NCI-H748 treated with DMSO at 0.1 percent for 48 hours (cell line): ENCODE measurements at regions not wholly inside any gene's neighbourhood (a gene's known extent, or its start where the extent isn't known, plus 50 kb on each side); places are given as distances from the start of the nearest gene placed in this dataset.

Source experiments
- DNase-seq: peaks from one replicate; lab custom pipeline; 2025; lab: John Stamatoyannopoulos, UW

DNA sequence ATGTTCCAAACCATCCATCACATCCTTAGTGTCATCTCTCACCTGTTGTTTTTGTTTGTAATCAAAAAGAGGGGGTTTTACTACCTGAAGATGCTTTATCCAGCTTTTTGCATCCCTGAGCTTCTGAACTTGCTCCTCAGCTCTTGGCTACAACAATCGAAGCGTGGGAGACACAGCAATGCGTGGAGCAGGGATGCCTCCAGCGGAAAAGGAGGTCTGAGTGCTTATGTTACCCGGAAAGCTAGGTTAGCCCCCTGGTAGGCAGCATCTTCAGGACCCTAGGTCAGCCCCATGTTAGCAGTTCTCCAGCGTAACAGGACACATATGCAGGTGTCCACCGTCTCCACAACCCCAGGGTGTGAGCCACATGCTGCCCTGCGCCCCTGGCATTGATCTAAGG is 141.5 kb downstream of the RRAGC start:
- no peak for DNase-seq

GRCh38 chr1:38716229-38716628 is 143.3 kb downstream of the RRAGC start:
- DNase-seq: no peak

GRCh38 chr1:38715415-38715814 is 144.2 kb downstream of the RRAGC start:
- DNase-seq: no peak

DNA sequence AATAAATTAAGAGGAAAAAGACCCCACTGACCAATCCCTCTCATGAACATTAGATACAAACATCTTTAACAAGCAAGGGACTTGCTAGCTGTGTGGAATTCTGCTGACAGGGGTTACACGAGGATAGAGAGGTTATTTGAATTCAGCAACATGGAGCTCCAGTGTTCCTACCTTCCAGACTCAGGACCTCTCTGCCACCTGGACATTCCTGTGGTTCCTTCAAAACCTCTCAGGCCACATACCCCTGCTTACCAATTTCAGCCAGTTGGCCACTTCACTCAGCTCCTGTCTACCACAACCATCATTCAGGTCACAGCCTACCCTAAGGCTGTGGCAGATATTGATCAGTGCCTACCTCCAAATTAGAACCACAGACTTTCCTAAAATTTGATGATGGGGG is 147.5 kb downstream of the RRAGC start:
- DNase-seq: no peak

DNA sequence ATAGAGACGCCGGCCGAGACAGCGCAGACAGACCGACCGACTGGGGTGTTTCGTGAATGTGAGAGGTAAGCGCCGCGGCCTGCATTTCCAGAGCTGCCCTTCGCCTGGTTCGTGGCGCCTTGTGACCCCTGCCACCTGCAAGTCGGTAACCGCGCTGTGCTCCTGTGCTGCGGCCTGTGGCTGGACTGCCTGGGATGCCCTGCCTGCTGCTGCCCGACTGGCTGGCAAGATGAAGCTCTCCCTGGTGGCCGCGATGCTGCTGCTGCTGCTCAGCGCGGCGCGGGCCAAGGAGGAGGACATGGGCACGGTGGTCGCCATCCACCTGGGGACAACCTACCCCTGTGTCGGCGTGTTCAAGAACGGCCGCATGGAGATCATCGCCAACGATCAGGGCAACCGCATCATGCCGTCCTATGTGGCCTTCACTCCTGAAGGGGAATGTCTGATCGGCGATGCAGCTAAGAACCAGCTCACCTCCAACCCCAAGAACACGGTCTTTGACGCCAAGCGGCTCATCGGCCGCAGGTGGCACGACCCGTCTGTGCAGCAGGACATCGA is 150.8 kb downstream of the RRAGC start:
- DNase-seq: no peak

DNA sequence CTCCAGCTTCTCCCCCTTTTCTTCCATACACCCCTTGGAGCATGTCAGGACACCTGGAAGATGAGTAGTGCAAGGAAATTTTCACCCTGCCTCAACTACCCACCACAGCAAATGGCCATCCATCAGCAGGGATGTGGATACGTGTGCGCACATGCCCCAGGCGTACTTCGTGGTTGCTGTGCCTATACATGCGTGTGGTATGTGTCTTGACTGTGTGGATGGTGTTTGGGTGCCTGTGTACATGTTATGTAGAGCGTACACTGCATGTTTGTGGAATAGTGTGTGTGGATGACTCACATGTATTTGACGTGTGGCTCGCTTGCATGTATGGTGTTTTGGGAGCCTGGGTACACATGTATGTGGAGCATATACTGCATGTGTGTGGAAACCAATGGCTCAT is 158.5 kb downstream of the RRAGC start:
- DNase-seq: no peak

GRCh38 chr1:38700077-38700470 is 159.5 kb downstream of the RRAGC start:
- DNase-seq: no peak

DNA sequence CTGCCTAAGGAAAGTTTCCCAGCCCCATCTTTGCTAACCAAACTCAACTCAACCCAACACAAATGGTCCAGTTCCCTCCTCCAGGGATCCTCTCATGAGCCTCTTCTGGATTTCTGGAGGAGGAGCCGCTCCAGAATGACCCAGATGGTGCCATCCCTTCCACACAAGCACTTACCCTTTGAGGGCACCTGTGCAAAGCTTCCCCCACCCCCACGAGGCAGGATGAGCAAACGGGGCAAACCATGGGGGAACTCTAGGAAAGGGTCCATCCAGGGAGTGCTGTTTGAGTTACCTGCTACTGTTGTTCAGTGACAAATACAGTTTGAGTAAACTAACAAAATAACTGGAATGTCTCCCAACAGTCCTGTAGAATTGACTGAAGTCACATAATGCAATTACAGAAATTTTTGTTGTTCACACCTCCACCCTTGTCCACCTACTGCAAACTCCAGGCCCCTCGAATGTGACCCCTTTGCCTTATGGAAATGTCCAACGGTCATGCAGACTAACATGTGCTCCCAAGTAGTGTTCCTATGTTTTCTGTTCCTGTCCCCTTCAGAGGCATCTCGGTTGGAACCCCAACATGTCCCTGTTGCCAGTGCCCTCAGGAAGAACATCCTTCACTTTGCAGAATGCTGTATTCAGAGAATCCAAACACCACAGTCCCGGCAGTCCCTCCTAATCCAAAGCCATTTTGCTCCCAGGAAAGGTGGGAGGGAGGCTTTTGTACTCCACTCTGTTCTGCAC is 160.1 kb downstream of the RRAGC start:
- no peak for DNase-seq

DNA sequence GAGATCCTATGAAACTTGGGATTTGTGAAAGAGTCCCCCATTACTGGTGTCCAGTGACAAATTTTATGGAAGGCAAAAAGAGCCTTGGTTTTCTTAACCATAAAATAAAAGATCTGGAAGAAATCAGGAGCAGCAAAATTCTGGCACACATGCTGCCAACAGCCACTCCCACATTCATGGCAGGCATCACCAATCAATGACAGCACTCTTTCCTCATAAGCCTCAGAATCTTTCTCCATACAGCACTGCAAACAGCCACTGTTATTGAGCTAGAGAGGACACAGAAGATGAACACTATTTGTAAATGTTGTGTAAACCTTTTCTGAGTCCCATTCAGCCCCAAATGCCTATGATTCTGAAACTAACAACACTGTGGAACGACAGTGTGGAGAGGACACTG is 162.2 kb downstream of the RRAGC start:
- no peak for DNase-seq

DNA sequence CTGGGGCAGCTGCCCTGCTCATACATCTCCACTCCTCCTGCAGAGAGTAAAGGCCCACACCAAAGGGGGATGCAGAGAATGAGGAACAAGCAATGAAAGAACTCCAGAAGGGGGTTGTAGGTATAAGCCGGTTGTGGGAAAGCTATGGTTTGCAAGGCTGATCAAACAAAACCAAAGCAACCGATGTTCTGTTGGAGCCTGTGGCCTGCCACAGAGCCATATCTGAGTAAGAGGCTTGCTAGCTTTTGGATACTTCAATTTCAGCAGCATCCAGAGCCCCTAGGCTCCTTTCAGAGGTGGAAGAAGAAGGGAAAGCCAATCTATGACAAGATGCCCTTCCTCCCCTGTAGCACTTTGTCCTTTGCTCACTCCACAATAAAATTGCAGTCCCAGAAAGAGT is 163.2 kb downstream of the RRAGC start:
- DNase-seq: no peak

- DNase-seq: no peak
These were observed 165.8 kb downstream of the RRAGC start for GRCh38 chr1:38693759-38694158.

DNA sequence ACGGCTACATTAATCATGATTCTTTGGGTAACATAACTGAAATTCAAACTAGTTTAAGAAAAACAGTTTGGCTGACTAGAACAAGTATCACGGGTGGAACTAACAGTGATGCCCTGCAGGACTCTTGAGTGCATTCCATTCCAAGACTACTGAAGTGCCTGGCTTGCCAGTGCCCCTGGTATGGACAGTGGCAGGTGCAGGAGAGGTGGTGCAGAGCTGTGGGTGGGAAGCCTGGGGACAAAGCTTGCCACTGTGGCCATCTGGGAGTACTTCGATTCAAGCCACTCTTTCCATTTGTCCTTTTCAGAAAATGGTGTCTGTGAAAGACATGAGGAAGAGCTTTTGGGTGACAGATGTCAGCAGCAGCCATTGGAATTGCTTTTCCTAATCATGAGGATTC is 166.5 kb downstream of the RRAGC start:
- DNase-seq: no peak

DNA sequence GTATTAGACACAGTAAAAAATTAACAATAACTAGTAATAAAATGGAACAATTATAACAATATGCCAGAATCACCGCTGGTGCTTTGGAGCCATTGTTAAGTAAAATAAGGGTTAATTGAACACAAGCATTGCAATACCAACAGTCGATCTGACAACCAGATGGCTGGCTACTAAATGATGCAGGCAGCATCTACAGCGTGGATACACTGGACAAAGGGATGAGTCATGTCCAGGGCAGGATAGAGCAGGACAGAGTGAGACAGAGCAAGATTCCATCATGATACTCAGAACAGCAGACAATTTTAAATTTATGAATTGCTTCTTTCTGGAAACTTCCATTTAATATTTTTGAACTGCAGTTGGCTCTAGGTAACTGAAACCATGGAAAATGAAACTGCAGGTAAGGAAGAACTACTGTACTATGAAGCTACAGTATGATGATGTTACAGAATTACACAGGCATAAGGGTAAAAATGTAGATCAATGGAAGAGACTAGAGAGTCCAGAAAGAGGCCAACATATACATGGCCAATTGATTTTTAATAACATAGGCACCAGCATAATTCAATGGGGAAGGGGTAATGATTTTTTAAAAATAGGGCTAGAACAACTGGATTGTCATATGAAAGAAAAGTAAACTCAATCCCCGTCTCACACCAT is 168.7 kb downstream of the RRAGC start:
- no peak for DNase-seq

DNA sequence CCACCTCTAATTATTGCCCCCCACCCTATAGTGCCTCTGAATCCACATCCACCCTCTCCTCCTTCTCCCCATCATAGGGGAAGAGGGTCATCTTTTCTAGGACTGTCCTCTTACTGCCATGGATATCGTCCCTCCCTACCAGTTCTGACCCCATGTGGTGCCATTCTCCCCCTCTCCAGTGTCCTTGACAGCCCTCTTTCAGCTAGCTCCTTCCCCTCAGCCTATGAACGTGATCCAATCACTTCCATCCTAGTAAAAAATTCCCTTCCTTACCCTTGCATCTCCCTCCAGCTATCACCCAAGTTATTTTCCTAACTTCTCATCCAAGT is 172.7 kb downstream of the RRAGC start:
- DNase-seq: no peak

DNA sequence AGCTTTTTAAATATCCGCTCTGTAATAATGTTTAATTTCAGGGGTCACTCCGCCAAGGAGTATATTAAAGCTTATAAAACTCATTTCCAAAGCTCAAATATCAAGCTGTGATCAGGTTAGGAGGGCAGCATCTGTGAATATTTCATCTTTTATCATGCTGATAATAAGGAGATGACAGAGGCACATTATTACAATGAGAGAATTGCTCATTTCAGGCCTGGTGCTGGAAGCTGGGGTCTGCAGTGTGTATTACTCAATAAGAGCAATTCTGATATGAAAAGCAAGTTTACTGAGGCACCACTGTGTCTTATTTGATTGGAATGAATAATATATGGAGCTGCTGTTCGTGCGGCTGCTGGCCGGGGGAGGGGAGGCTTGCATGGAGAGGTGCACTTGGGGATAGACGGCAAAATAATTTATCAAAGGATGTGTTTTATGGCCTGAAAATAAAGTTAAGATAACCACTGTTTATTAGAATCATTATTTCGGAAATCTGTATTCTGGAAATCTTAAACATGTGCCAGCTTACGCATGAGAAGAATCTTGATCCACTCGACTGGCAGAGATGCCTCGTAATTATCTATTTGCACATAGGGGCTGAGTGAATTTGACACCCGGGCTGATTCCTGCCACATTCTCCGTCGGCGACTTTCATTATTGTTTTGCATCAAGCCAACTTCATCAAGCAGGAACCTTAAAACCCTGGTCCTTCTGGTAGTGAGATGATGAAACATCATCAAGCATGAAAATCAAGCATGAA is 173.2 kb downstream of the RRAGC start:
- no peak for DNase-seq

GRCh38 chr1:38685388-38685787 is 174.2 kb downstream of the RRAGC start:
- DNase-seq: no peak

GRCh38 chr1:38680801-38681510 is 178.6 kb downstream of the RRAGC start:
- DNase-seq: no peak

DNA sequence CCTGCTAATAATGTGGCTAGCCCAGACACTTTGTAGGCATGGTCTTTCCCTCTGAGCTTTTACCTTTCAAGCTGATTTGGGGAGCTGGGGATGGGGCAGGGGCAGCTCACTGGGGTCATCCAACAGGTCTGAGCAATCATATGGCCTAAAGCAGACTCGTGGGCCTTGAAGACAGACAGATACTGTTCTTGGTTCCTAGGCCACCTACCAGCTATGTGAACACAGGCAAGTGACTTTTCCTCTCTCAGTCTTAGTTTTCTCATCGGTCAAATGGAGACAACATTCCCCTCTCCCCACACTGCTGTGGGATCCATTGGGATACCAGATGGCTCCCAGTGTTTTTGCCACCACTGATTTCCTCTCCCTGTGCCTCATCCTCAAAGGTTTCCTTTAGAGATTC is 181.8 kb downstream of the RRAGC start:
- no peak for DNase-seq

- no peak for DNase-seq
These were observed 182.3 kb downstream of the RRAGC start for GRCh38 chr1:38677311-38677710.

- no peak for DNase-seq
These were observed 186.9 kb downstream of the RRAGC start for GRCh38 chr1:38672692-38673091.

GRCh38 chr1:38671221-38671620 is 188.4 kb downstream of the RRAGC start:
- peak; percentile 13 for DNase-seq

GRCh38 chr1:38670544-38671122 is 188.9 kb downstream of the RRAGC start:
- no peak for DNase-seq
